K562 (cell line): ENCODE measurements at regions not wholly inside any gene's neighbourhood (a gene's known extent, or its start where the extent isn't known, plus 50 kb on each side); places are given as distances from the start of the nearest gene placed in this dataset.

Experiments used
- ATAC-seq: fragments of 200-7000 bp; cut with Tn5 transposase; 3 replicates; pipeline ENCODE4 v1.9.1; 2020; ENCODE audit warnings: moderate library complexity
- BruUV-seq: library from RNA; stranded (reverse); fragments of 400-500 nt; replicated peaks from 2 replicates; lab custom pipeline; 2021; lab: Mats Ljungman, UMichigan
- CTCF ChIA-PET: fragments of 300-600 bp; formaldehyde crosslinking; extraction: SDS; loops from one replicate; lab custom pipeline; 2021; ENCODE audit warnings: low intra/inter-chr PET ratio; lab: Yijun Ruan, JAX
- POLR2A ChIA-PET: fragments of 300-600, 350-650 bp; sonication (Branson Sonifier 250); formaldehyde crosslinking; extraction: SDS; loops from one replicate; lab custom pipeline; 2021; ENCODE audit warnings: antibody characterized with exemption, inconsistent platforms; lab: Yijun Ruan, JAX
- DNase-seq, 4 experiments: peaks; one replicate each; pipeline versions ENCODE4 v3.0.0 to v3.0.0-alpha.2; 2011 to 2018; ENCODE audit warnings: low spot score in 3 of 4, mixed read lengths in 3 of 4; ENCODE audit errors: extremely low read depth in 1 of 4
- FAIRE-seq: peaks from 2 replicates; lab custom pipeline; 2011; peaks lifted over from hg19 to GRCh38; lab: Jason Lieb, UNC
- H2AFZ ChIP-seq: 2 replicates; pipeline ENCODE4 v1.6.0; 2011; ENCODE audit warnings: low read depth, low read length, control low read depth, inconsistent platforms
- H3K27ac ChIP-seq: fragments of 200-600 bp; 3 replicates; pipeline ENCODE4 v1.8.0; 2011; ENCODE audit warnings: low read depth, mild to moderate bottlenecking, control low read depth, inconsistent platforms, low read length, moderate library complexity, mixed read lengths; ENCODE audit errors: extremely low read depth
- H3K27me3 ChIP-seq, 2 experiments: fragments of 300-600 bp in 1 of 2; 2 replicates in 1 of 2; 3 replicates in 1 of 2; pipeline versions ENCODE4 v1.6.0 to v1.8.0; 2011; ENCODE audit warnings: inconsistent platforms in 2 of 2, low read length in 2 of 2, mild to moderate bottlenecking in 1 of 2, mixed read lengths in 1 of 2, moderate library complexity in 1 of 2; ENCODE audit not compliant: control insufficient read depth in 2 of 2, insufficient read depth in 2 of 2
- H3K36me3 ChIP-seq: fragments of 300-600 bp; 3 replicates; pipeline ENCODE4 v1.8.0; 2011; ENCODE audit warnings: mild to moderate bottlenecking, low read length, inconsistent platforms; ENCODE audit not compliant: control insufficient read depth, insufficient read depth
- H3K4me1 ChIP-seq, 2 experiments: fragments of 200-600 bp in 1 of 2; replicated peaks in 1 of 2; 2 replicates in 1 of 2; 3 replicates in 1 of 2; pipeline versions ENCODE4 v1.5.1 to v1.8.0; 2011; ENCODE audit warnings: inconsistent platforms in 2 of 2, low read length in 2 of 2, mild to moderate bottlenecking in 1 of 2, mixed read lengths in 1 of 2, moderate library complexity in 1 of 2; ENCODE audit not compliant: control insufficient read depth in 2 of 2, insufficient read depth in 2 of 2
- H3K4me2 ChIP-seq: 2 replicates; pipeline ENCODE4 v1.6.1; 2011; ENCODE audit warnings: low read length, control low read depth, inconsistent platforms, mixed read lengths; ENCODE audit not compliant: insufficient read depth
- H3K4me3 ChIP-seq: fragments of 200-600 bp; sonication (generic), shearing (Covaris generic); 2 replicates; pipeline ENCODE4 v1.5.1; 2016; ENCODE audit warnings: control low read depth, inconsistent platforms
- H3K79me2 ChIP-seq: fragments of 200-600 bp; 3 replicates; pipeline ENCODE4 v1.8.0; 2011; ENCODE audit warnings: low read length, inconsistent platforms; ENCODE audit not compliant: control insufficient read depth, insufficient read depth
- H3K9ac ChIP-seq, 2 experiments: 2 replicates each; pipeline versions ENCODE4 v1.6.0 to v1.6.1; 2011; ENCODE audit warnings: low read depth in 2 of 2, low read length in 2 of 2, control low read depth in 1 of 2, inconsistent platforms in 1 of 2, mild to moderate bottlenecking in 1 of 2, mixed read lengths in 1 of 2; ENCODE audit not compliant: insufficient read depth in 1 of 2
- H3K9me1 ChIP-seq: one replicate; pipeline ENCODE4 v1.6.0; 2011; ENCODE audit warnings: inconsistent platforms, mild to moderate bottlenecking, low read length, moderate library complexity; ENCODE audit not compliant: control insufficient read depth, insufficient read depth
- H3K9me3 ChIP-seq: replicated peaks from 2 replicates; pipeline ENCODE4 v1.5.1; 2011; ENCODE audit warnings: low read depth, low read length, inconsistent platforms; ENCODE audit not compliant: control insufficient read depth, insufficient read depth
- H4K20me1 ChIP-seq: replicated peaks from 2 replicates; pipeline ENCODE4 v1.6.1; 2011; ENCODE audit warnings: low read length, inconsistent platforms, mixed read lengths; ENCODE audit not compliant: control insufficient read depth, insufficient read depth
- EHMT2 ChIP-seq: fragments of 450-650 bp; IDR thresholded peaks from 2 replicates; pipeline ENCODE4 v1.6.1; 2018; ENCODE audit warnings: antibody characterized with exemption
- EWSR1 ChIP-seq: fragments of 450-650 bp; IDR thresholded peaks from 2 replicates; pipeline ENCODE4 v1.6.1; 2018; ENCODE audit warnings: borderline replicate concordance, mild to moderate bottlenecking, low read depth, moderate library complexity; ENCODE audit not compliant: partially characterized antibody
- MCM7 ChIP-seq, 2 experiments: fragments of 450-650 bp; IDR thresholded peaks; 2 replicates each; pipeline ENCODE4 v1.6.1; 2016 to 2018
- NCOA6 ChIP-seq: fragments of 450-650 bp; IDR thresholded peaks from 2 replicates; pipeline ENCODE4 v1.6.1; 2017; ENCODE audit warnings: mild to moderate bottlenecking
- SOX6 ChIP-seq: fragments of 450-650 bp; IDR thresholded peaks from 2 replicates; pipeline ENCODE4 v1.6.1; 2014; ENCODE audit warnings: mild to moderate bottlenecking
- ZBTB17 ChIP-seq: fragments of 450-650 bp; formaldehyde crosslinking; IDR thresholded peaks from 2 replicates; pipeline ENCODE4 v1.4.0; 2020; ENCODE audit warnings: mild to moderate bottlenecking
- ZNF347 ChIP-seq: fragments of 450-650 bp; formaldehyde crosslinking; IDR thresholded peaks from 2 replicates; pipeline ENCODE4 v1.4.0; 2020; ENCODE audit warnings: low read depth, mild to moderate bottlenecking, moderate library complexity
- ZNF444 ChIP-seq: fragments of 250-450 bp; sonication (Bioruptor Pico); IDR thresholded peaks from 2 replicates; pipeline ENCODE4 v1.4.0; 2020; ENCODE audit warnings: mild to moderate bottlenecking, moderate library complexity
- ZNF707 ChIP-seq: fragments of 250-450 bp; sonication (Bioruptor Pico); conservative IDR thresholded peaks from 2 replicates; pipeline ENCODE4 v1.8.0; 2022; ENCODE audit warnings: inconsistent platforms, mild to moderate bottlenecking, moderate library complexity
- WGBS: fragments of 100-300 bp; shearing (Covaris generic); methylation state at CpG from one replicate; pipeline ENCODE4 v1.1.6; 2016; ENCODE audit warnings: low coverage, mixed read lengths; ENCODE audit not compliant: insufficient coverage; ENCODE audit errors: missing lambda C conversion rate; 5-methylcytosine and 5-hydroxymethylcytosine counted together
- in situ Hi-C: fragments of 300-500 bp; cut with MboI; formaldehyde crosslinking; loops from 4 replicates; pipeline ENCODE4 v1.15.0; 2018; ENCODE audit warnings: inconsistent platforms, mixed read lengths
- intact Hi-C: fragments of 100-400 bp; cut with micrococcal nuclease; formaldehyde crosslinking; loops from 2 replicates; pipeline ENCODE4 v1.14.2; 2022
- TF ChIP-seq, protein P1 (sequence below): fragments of 250-450 bp; sonication (Bioruptor Pico); IDR thresholded peaks from 2 replicates; pipeline ENCODE4 v1.6.1; 2021; ENCODE audit warnings: mild to moderate bottlenecking
- TF ChIP-seq, protein P2 (sequence below), 2 experiments: fragments of 450-650 bp; formaldehyde crosslinking in 1 of 2; IDR thresholded peaks; 2 replicates each; pipeline versions ENCODE4 v1.4.0 to v1.6.1; 2014 to 2020; ENCODE audit warnings: mild to moderate bottlenecking in 2 of 2, borderline replicate concordance in 1 of 2, low read depth in 1 of 2
- TF ChIP-seq, protein P3 (sequence below): fragments of 450-650 bp; IDR thresholded peaks from 2 replicates; pipeline ENCODE4 v1.6.1; 2016; ENCODE audit warnings: antibody characterized with exemption

DNA sequence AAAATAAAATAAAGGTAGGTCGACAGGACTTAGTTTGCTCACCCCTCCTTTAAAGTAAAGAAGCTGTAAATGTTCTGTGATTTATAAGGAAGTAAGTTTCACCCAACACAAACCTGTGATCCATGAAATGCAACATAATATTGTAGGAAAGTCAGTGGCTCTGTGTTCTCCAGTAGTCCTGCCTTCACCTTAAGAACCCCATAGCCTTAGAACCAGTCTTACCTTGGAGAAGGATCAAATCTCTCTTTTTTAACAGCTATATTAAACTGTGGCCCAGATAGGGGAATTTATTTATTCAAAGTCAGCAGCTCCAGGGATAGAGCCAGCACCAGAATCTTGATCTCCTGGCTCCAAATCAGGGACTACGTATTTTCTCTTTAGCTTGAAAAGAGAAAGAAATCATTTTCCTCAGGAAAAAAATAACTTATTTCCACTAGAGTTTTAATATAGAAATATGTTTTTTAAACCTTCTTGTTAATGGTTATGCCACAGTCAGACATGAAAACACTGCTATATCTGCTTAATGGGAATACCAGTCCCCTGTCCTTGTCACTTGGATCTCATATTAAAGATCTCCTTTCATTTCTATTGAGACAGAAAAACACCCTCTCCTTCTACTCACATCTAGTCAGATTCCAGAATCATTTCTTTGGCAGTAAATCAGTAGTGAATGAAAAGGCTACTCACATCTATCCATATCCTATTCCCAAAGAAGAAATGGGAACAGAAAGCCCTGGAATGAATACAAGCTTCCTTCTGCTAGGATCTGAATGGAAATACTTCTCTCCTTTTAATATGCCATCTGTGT lies 269.2 kb upstream of the TNC start:
- H3K27ac ChIP-seq, result no peak overlapping the region
- H3K27me3 ChIP-seq, result no peaks in the 10 kb centered on the region
- no TSS peak for BruUV-seq
- ChIA-PET POLR2A (interaction anchor here (0.7 kb wide), 1 partner anchor 92 kb away, joined by 3 read pairs; no protein-coding TSS in a partner anchor), CTCF (no interaction called here)
- no peaks in the 10 kb centered on the region for H4K20me1 ChIP-seq
- no peak for TF ChIP-seq EHMT2
- TF ChIP-seq, protein P1, sequence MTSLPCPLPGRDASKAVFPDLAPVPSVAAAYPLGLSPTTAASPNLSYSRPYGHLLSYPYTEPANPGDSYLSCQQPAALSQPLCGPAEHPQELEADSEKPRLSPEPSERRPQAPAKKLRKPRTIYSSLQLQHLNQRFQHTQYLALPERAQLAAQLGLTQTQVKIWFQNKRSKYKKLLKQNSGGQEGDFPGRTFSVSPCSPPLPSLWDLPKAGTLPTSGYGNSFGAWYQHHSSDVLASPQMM (CRISPR knock-in tag), result no peak
- TF ChIP-seq MCM7 (IDR thresholded peaks at IDR 0.05), result no peak
- TF ChIP-seq, protein P2, sequence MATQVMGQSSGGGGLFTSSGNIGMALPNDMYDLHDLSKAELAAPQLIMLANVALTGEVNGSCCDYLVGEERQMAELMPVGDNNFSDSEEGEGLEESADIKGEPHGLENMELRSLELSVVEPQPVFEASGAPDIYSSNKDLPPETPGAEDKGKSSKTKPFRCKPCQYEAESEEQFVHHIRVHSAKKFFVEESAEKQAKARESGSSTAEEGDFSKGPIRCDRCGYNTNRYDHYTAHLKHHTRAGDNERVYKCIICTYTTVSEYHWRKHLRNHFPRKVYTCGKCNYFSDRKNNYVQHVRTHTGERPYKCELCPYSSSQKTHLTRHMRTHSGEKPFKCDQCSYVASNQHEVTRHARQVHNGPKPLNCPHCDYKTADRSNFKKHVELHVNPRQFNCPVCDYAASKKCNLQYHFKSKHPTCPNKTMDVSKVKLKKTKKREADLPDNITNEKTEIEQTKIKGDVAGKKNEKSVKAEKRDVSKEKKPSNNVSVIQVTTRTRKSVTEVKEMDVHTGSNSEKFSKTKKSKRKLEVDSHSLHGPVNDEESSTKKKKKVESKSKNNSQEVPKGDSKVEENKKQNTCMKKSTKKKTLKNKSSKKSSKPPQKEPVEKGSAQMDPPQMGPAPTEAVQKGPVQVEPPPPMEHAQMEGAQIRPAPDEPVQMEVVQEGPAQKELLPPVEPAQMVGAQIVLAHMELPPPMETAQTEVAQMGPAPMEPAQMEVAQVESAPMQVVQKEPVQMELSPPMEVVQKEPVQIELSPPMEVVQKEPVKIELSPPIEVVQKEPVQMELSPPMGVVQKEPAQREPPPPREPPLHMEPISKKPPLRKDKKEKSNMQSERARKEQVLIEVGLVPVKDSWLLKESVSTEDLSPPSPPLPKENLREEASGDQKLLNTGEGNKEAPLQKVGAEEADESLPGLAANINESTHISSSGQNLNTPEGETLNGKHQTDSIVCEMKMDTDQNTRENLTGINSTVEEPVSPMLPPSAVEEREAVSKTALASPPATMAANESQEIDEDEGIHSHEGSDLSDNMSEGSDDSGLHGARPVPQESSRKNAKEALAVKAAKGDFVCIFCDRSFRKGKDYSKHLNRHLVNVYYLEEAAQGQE (IDR thresholded peaks at IDR 0.05; ENCODE audit: borderline replicate concordance), result no peak
- TF ChIP-seq, protein P2 (CRISPR knock-in tag; IDR thresholded peaks at IDR 0.05; ENCODE audit: low read depth), result no peak
- no peak for TF ChIP-seq ZBTB17 (CRISPR knock-in tag)
- TF ChIP-seq SOX6, result no peak
- TF ChIP-seq NCOA6, result no peak
- no peak for TF ChIP-seq ZNF444 (CRISPR knock-in tag)
- TF ChIP-seq ZNF347 (CRISPR knock-in tag), result no peak
- TF ChIP-seq, protein P3, sequence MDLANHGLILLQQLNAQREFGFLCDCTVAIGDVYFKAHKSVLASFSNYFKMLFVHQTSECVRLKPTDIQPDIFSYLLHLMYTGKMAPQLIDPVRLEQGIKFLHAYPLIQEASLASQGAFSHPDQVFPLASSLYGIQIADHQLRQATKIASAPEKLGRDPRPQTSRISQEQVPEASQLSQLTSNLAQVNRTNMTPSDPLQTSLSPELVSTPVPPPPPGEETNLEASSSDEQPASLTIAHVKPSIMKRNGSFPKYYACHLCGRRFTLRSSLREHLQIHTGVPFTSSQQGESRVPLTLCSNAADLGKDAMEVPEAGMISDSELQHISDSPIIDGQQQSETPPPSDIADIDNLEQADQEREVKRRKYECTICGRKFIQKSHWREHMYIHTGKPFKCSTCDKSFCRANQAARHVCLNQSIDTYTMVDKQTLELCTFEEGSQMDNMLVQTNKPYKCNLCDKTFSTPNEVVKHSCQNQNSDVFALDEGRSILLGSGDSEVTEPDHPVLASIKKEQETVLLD, result no peak
- no peak for TF ChIP-seq ZNF707 (CRISPR knock-in tag)
- no peak for TF ChIP-seq EWSR1
- in situ Hi-C loops (no loop called here), intact Hi-C loops (no loop called here)
- no peaks in the 10 kb centered on the region for H3K36me3 ChIP-seq
- no peak overlapping the region for H3K4me3 ChIP-seq
- H3K4me1 ChIP-seq, result no peaks in the 10 kb centered on the region
- no peak overlapping the region for H3K9ac ChIP-seq
- no peak for FAIRE-seq
- H3K79me2 ChIP-seq, result no peaks in the 10 kb centered on the region
- no peaks in the 10 kb centered on the region for H3K9me1 ChIP-seq
- no peaks in the 10 kb centered on the region; the same call in 1 of the 2 replicates for H3K9me3 ChIP-seq
- no peak overlapping the region for H2AFZ ChIP-seq
- 0% methylated on average over 2 of the region's 2 CpGs for WGBS
- no peak for DNase-seq
- ATAC-seq, result no peak
- H3K4me2 ChIP-seq, result no peak overlapping the region
